ENCODE measurements at regions not wholly inside any gene's neighbourhood (a gene's known extent, or its start where the extent isn't known, plus 50 kb on each side); places are given as distances from the start of the nearest gene placed in this dataset.

DNA sequence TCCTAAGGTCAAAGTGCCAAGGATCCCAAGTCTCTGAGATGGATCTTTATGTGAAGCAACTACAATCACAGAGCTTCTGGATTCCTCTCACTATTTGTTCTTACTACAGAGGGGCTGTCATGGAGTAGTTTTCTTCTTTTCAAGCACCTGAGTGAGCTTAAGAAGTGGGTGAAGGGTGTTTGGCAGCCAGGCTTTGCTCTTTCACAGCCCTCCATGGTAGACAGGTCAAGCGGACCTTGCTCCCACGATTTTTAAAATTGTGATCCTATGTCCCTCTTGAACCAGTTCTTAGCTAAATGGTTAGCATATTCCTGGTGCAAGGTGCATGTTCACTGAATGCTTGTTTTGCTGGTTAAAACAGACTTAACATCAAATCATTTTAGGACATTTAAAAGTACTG is 332.2 kb downstream of the GADD45G start:
- H3K4me3 ChIP-seq (ENCODE audit: low read depth, low read length), result no peak overlapping the region
- H3K4me1 ChIP-seq, result no peaks in the 10 kb centered on the region
- peaks cover 26% of the 10 kb centered on the region for H3K27me3 ChIP-seq
- no peaks in the 10 kb centered on the region for H3K36me3 ChIP-seq
- TF ChIP-seq, protein P1, sequence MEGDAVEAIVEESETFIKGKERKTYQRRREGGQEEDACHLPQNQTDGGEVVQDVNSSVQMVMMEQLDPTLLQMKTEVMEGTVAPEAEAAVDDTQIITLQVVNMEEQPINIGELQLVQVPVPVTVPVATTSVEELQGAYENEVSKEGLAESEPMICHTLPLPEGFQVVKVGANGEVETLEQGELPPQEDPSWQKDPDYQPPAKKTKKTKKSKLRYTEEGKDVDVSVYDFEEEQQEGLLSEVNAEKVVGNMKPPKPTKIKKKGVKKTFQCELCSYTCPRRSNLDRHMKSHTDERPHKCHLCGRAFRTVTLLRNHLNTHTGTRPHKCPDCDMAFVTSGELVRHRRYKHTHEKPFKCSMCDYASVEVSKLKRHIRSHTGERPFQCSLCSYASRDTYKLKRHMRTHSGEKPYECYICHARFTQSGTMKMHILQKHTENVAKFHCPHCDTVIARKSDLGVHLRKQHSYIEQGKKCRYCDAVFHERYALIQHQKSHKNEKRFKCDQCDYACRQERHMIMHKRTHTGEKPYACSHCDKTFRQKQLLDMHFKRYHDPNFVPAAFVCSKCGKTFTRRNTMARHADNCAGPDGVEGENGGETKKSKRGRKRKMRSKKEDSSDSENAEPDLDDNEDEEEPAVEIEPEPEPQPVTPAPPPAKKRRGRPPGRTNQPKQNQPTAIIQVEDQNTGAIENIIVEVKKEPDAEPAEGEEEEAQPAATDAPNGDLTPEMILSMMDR (IDR thresholded peaks at IDR 0.05; ENCODE audit: low read depth, low read length), result no peak
- no peak for DNase-seq
- H3K9me3 ChIP-seq, result no peaks in the 10 kb centered on the region

DNA sequence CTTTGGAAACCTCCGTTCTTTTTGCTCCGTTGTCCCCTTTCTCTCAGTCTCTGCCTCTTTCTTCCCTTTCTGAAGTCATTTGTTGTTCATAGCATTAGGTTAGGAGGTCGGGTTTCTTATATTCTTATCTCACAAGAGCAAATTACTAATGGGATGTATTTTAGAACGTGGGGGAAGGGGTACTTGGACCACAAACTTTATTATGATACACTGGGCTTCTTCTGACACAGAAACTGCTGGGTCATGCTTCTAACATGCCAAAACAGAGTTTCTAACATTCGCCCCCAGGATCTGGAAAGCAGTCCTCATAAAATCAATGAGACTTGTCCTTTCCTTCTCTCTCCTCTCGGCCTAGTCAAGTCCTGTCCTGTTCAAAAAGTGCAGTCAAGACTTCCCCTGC is 334.4 kb downstream of the GADD45G start:
- Histone ChIP-seq H3K4me1 (no peaks in the 10 kb centered on the region), H3K4me3 (ENCODE audit: low read depth, low read length) (no peak overlapping the region), H3K9me3 (no peaks in the 10 kb centered on the region), H3K36me3 (no peaks in the 10 kb centered on the region), H3K27me3 (peaks cover 26% of the 10 kb centered on the region)
- DNase-seq, result no peak
- TF ChIP-seq, protein P1 (IDR thresholded peaks at IDR 0.05; ENCODE audit: low read depth, low read length), result no peak

DNA sequence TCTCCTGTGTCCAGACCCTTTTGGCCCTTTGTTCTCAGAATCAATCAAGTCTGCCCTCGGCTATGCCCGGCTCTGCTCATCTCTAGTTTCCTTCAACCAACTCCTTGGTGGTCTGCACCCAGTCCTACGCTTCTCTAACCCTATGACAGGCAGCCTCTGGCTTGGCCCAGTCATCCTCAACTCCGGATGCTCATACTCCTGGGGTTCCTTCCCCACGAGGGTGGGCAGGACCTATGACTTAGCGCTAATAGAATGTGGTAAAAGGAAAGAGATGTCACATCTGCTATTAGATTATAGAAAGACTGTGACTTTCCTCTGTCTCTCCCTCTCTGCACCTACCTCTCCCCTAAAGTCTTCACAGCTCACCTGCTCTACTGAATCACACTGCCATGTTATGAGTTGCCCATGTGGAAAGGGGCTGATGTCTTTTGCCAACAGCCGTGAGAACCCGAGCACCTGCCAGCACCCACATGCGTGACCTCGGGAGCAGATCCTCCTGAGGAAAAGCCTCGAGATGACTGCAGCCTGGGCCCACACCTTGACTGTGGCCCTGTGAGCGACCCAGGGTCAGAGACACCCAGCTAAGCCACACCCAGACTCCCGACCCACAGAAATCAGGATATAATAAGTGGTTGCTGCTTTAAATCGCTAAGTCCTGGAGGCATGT is 334.9 kb downstream of the GADD45G start:
- Histone ChIP-seq H3K9me3 (no peaks in the 10 kb centered on the region), H3K4me1 (no peaks in the 10 kb centered on the region), H3K27me3 (peaks cover 26% of the 10 kb centered on the region), H3K36me3 (no peaks in the 10 kb centered on the region), H3K4me3 (ENCODE audit: low read depth, low read length) (no peak overlapping the region)
- no peak for DNase-seq
- TF ChIP-seq, protein P1 (IDR thresholded peaks at IDR 0.05; ENCODE audit: low read depth, low read length), result no peak

DNA sequence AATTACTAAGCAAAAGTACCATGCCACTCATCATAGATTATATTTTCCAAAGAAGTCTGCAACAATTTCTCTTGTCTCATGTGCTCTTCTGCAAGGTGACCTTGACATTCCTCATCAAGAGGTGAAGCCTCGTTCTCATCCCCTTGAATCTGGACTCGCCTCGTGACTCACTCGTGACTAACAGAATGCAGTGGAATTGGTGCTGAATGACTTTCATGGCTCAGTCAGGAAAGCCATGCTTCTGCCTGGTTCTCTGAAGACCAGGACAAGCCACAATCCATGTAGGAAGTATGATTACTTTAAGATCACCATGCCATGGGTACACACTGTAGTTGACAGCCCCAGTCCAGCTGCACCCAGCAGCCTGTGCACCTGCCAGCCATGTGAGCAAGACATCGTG is 335.8 kb downstream of the GADD45G start:
- DNase-seq, result no peak
- H3K36me3 ChIP-seq, result no peaks in the 10 kb centered on the region
- TF ChIP-seq, protein P1 (IDR thresholded peaks at IDR 0.05; ENCODE audit: low read depth, low read length), result no peak
- H3K4me1 ChIP-seq, result no peaks in the 10 kb centered on the region
- H3K27me3 ChIP-seq, result peaks cover 26% of the 10 kb centered on the region
- H3K4me3 ChIP-seq (ENCODE audit: low read depth, low read length), result no peak overlapping the region
- H3K9me3 ChIP-seq, result no peaks in the 10 kb centered on the region

DNA sequence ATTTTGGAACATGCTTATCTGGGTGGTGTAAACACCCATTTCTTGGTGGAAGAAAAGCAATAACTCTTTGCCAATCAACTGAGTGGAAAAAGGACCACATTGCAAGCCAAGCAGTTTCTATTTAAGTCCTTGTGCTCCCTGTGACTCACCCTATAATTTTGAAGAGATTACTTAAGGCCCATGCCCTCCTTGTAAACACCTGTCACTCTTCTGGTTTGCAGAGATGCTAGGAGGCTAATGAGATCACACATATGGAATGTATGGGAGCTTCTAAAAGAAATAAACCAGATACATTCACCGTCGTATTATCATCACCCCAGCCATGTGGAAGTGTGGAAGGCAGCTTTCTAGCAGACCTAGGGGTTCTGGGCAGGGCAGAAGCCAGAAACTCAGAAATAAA is 337.1 kb downstream of the GADD45G start:
- Histone ChIP-seq H3K36me3 (no peaks in the 10 kb centered on the region), H3K27me3 (peaks cover 26% of the 10 kb centered on the region), H3K4me3 (ENCODE audit: low read depth, low read length) (no peak overlapping the region), H3K9me3 (no peaks in the 10 kb centered on the region), H3K4me1 (no peaks in the 10 kb centered on the region)
- no peak for DNase-seq
- TF ChIP-seq, protein P1 (IDR thresholded peaks at IDR 0.05; ENCODE audit: low read depth, low read length), result no peak

DNA sequence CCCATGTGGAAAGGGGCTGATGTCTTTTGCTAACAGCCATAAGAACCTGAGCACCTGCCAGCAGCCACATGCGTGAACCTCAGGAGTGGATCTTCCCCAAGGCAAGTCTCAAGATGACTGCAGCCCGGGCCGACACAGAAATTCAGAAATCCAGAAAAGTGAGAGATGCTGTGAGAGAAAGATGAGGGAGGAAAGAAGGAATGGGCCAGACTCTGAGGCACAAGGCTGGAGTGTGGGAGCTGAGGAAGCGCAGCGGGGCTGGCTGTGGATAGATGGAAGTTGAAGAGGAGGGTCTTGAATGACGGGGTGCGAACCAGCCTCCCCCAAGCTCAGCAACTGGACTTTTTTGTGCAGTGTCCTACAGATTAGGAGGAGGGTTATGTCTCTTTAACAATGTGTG is 337.8 kb downstream of the GADD45G start:
- Histone ChIP-seq H3K27me3 (peaks cover 24% of the 10 kb centered on the region), H3K4me1 (no peaks in the 10 kb centered on the region), H3K36me3 (no peaks in the 10 kb centered on the region), H3K4me3 (ENCODE audit: low read depth, low read length) (no peak overlapping the region), H3K9me3 (no peaks in the 10 kb centered on the region)
- no peak for DNase-seq
- TF ChIP-seq, protein P1 (IDR thresholded peaks at IDR 0.05; ENCODE audit: low read depth, low read length), result no peak
